ENCODE measurements at regions not wholly inside any gene's neighbourhood (a gene's known extent, or its start where the extent isn't known, plus 50 kb on each side); places are given as distances from the start of the nearest gene placed in this dataset.

DNA sequence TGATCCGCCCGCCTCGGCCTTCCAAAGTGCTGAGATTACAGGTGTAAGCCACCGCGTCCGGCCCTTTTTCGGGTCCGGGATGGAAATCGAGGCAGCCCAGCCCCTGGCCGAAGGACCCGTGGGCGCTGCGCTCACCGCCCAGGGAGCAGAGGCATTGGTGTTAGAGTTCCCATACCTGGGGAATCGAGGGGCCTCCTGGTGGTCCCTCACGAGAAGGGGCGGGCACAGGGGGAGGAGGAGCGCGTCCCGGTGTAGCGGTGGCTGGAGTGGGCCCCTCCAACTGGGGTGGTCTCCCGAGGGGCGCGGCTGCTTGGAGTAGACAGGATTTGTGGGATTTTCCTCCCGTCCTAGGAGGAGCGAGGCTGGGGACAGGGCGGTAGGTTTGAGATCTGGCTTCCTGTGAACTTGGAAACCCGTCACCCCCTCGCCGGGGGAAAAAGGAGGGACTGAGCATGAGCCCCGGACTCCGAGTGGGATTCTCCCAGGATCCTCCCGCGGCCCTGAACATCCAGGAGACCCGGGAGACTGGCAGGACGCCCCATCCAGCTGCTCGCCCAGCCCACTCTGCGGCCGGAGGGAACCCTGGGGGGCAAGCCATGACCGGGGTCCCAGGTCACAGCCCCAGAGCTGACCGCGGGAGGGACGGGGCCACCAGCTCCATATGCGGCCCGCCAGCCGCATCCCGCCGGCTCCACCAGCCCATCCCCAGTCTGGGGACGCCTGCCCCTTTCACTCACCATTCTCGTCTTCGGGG, 70.9 kb downstream of the ASCL4 start:
- no peak overlapping the region for H3K4me3 ChIP-seq (ENCODE audit: low read length)
- no peak for DNase-seq (ENCODE audit: low read depth)
- no peak for TF ChIP-seq CTCF (conservative IDR thresholded peaks at IDR 0.05; ENCODE audit: low read depth, low read length)

DNA sequence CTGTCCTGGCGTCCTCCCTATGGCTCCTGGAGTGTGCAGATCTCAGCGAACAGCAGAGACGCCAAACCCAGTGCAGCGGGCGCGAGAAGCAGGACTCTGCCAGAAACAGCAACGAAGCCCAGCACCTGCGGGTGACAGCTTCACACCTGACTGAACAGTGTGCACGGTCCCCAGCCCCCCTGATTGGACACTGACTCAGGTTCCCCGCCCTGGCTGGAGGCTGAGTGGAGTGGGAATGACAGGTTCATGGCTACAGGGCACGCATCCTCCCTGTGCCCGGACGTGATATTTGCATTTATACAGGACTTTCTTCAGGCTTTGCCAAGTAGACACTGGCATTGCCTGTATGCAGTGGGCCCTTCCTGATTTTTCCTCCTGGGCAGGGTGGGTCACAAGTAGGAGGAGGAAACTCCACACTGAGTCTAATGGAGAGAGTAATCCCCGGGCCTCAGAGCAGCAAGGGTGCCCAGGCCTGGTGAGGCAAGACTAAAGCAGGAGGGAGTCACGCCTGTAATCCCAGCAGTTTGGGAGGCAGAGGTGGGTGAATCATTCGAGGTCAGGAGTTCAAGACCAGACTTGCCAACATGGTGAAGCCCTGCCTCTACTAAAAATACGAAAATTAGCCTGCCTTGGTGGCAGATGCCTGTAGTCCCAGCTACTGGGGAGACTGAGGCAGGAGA, 71.6 kb downstream of the ASCL4 start:
- DNase-seq (ENCODE audit: low read depth): no peak
- no peak overlapping the region for H3K4me3 ChIP-seq (ENCODE audit: low read length)
- TF ChIP-seq CTCF (conservative IDR thresholded peaks at IDR 0.05; ENCODE audit: low read depth, low read length): no peak

DNA sequence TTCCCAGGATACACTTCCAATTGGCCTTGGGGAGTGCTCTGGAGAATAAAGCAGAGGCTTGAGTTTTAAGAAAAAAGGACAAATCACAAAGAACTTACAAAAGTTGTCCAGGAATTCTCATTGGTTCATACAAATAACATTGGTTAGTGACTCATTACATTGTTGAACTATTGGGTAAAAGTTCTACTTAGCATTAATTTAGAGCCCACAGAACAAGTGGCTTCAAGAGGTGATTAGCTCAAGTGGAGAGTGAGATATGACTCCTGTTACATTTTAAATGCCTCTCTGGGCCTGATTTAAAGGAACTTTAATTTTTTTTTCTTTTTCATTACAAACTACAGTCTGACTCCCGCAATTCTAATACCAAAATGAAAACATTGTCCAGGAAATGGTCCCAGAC, 72.9 kb downstream of the ASCL4 start:
- DNase-seq (ENCODE audit: low read depth): no peak
- TF ChIP-seq CTCF (conservative IDR thresholded peaks at IDR 0.05; ENCODE audit: low read depth, low read length): no peak
- no peak overlapping the region for H3K4me3 ChIP-seq (ENCODE audit: low read length)

DNA sequence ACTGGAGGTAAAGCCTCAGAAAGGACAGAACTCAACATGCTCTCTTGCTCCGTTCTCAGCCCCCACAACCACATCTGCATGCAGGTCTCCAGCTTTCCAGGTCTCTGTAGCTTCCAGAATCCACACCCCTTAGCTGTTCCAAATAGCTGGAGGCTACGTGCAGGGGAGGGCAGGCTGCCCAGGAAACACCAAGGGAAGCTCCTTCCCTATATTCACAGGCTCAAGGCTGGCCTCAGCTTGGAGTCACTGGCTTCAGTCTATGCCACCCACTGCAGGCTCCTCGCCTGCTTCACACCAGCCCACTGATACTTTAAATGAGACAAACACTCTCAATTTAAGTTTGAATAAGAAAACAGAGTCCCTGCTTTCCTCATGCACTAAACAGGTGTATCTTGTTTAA, 73.3 kb downstream of the ASCL4 start:
- H3K4me3 ChIP-seq (ENCODE audit: low read length): no peak overlapping the region
- TF ChIP-seq CTCF (conservative IDR thresholded peaks at IDR 0.05; ENCODE audit: low read depth, low read length): no peak
- DNase-seq (ENCODE audit: low read depth): no peak

- no peak for TF ChIP-seq CTCF (conservative IDR thresholded peaks at IDR 0.05; ENCODE audit: low read depth, low read length)
- no peak overlapping the region for H3K4me3 ChIP-seq (ENCODE audit: low read length)
- DNase-seq (ENCODE audit: low read depth): no peak
Measured at GRCh38 chr12:107853479-107853878, 79.0 kb downstream of the ASCL4 start.

- TF ChIP-seq CTCF (conservative IDR thresholded peaks at IDR 0.05; ENCODE audit: low read depth, low read length): no peak
- no peak for DNase-seq (ENCODE audit: low read depth)
- H3K4me3 ChIP-seq (ENCODE audit: low read length): no peak overlapping the region
Measured at GRCh38 chr12:107855471-107855870, 81.0 kb downstream of the ASCL4 start.

DNA sequence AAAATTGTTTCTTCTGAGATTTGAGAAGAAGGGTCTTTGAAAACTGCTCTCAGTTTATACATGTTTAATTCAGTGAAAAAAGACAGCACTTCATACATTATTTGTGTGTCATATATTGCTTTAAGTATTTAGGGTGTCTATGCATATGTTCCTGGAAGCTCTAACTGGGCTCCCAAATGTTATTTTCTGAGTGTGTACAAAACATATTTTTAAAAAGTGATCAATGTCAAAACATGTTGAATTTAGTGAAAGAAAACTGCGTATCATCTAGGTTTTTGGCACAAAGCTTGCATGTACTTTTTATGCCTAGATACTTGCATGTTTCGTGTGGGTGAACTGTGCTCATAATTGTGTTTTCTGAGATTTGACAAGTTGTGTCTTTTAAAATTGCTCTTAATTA, 81.6 kb downstream of the ASCL4 start:
- no peak overlapping the region for H3K4me3 ChIP-seq (ENCODE audit: low read length)
- TF ChIP-seq CTCF (conservative IDR thresholded peaks at IDR 0.05; ENCODE audit: low read depth, low read length): no peak
- DNase-seq (ENCODE audit: low read depth): no peak
